MCF 10A (cell line): ENCODE measurements at regions not wholly inside any gene's neighbourhood (a gene's known extent, or its start where the extent isn't known, plus 50 kb on each side); places are given as distances from the start of the nearest gene placed in this dataset.

Experiments
- BruUV-seq: library from RNA; stranded (reverse); fragments of 400-500 nt; replicated peaks from 2 replicates; lab custom pipeline; 2021; lab: Mats Ljungman, UMichigan
- CTCF ChIA-PET: fragments of 300-600 bp; sonication (Branson Sonifier 250); formaldehyde crosslinking; extraction: SDS; loops from one replicate; lab custom pipeline; 2021; ENCODE audit warnings: antibody characterized with exemption, inconsistent platforms; lab: Yijun Ruan, JAX
- POLR2A ChIA-PET: fragments of 300-600, 350-650 bp; sonication (Branson Sonifier 250); formaldehyde crosslinking; extraction: SDS; loops from one replicate; lab custom pipeline; 2020; ENCODE audit warnings: antibody characterized with exemption, inconsistent platforms; lab: Yijun Ruan, JAX
- DNase-seq: peaks from one replicate; pipeline ENCODE4 v3.0.0-alpha.2; 2018; ENCODE audit not compliant: unreplicated experiment
- H3K27ac Mint-ChIP-seq: one replicate; pipeline ENCODE4 v1.8.0; 2022; ENCODE audit warnings: mild to moderate bottlenecking, low read depth, mixed read lengths; ENCODE audit not compliant: unreplicated experiment
- H3K27me3 Mint-ChIP-seq: one replicate; pipeline ENCODE4 v1.8.0; 2022; ENCODE audit warnings: mixed read lengths; ENCODE audit not compliant: insufficient read depth, unreplicated experiment
- H3K36me3 Mint-ChIP-seq: one replicate; pipeline ENCODE4 v1.8.0; 2022; ENCODE audit warnings: mild to moderate bottlenecking, moderate library complexity, mixed read lengths; ENCODE audit not compliant: insufficient read depth, unreplicated experiment
- H3K4me1 Mint-ChIP-seq: one replicate; pipeline ENCODE4 v1.8.0; 2022; ENCODE audit warnings: mixed read lengths; ENCODE audit not compliant: insufficient read depth, unreplicated experiment
- H3K4me3 Mint-ChIP-seq: one replicate; pipeline ENCODE4 v1.8.0; 2022; ENCODE audit warnings: mild to moderate bottlenecking, moderate library complexity, mixed read lengths; ENCODE audit not compliant: unreplicated experiment
- H3K9me3 Mint-ChIP-seq: one replicate; pipeline ENCODE4 v1.8.0; 2022; ENCODE audit warnings: mixed read lengths; ENCODE audit not compliant: unreplicated experiment
- CTCF ChIP-seq: fragments of 200-600 bp; IDR thresholded peaks from one replicate; pipeline ENCODE4 v1.8.0; 2022; ENCODE audit warnings: antibody characterized with exemption, mild to moderate bottlenecking; ENCODE audit not compliant: unreplicated experiment
- intact Hi-C: fragments of 100-400 bp; cut with micrococcal nuclease; formaldehyde crosslinking; loops from 2 replicates; pipeline ENCODE4 v1.14.1; 2022

GRCh38 chr3:116802651-116803050, 93.1 kb downstream of the TUSC7 start:
- ChIA-PET CTCF (interaction anchor here (1.0 kb wide), 1 partner anchor 39 kb away, joined by 5 read pairs; no protein-coding TSS in a partner anchor), POLR2A (no interaction called here)
- Mint-ChIP-seq H3K27me3 (peaks cover 53% of the 10 kb centered on the region), H3K36me3 (no peaks in the 10 kb centered on the region), H3K9me3 (no peaks in the 10 kb centered on the region), H3K27ac (no peak overlapping the region), H3K4me1 (no peaks in the 10 kb centered on the region), H3K4me3 (no peak overlapping the region)
- intact Hi-C loops: no loop called here
- TF ChIP-seq CTCF: no peak
- no peak for DNase-seq
- BruUV-seq: no TSS peak

- intact Hi-C loops: no loop called here
- ChIA-PET POLR2A (no interaction called here), CTCF (no interaction called here)
- Mint-ChIP-seq H3K4me1 (no peaks in the 10 kb centered on the region), H3K4me3 (no peak overlapping the region), H3K9me3 (no peaks in the 10 kb centered on the region), H3K27ac (no peak overlapping the region), H3K36me3 (no peaks in the 10 kb centered on the region), H3K27me3 (peaks cover 29% of the 10 kb centered on the region)
- no TSS peak for BruUV-seq
- DNase-seq: no peak
- no peak for TF ChIP-seq CTCF
Measured at GRCh38 chr3:116806351-116806750, 96.8 kb downstream of the TUSC7 start.

- Mint-ChIP-seq H3K9me3 (no peaks in the 10 kb centered on the region), H3K4me1 (no peaks in the 10 kb centered on the region), H3K27ac (no peak overlapping the region), H3K36me3 (no peaks in the 10 kb centered on the region), H3K27me3 (peaks cover 15% of the 10 kb centered on the region), H3K4me3 (no peak overlapping the region)
- BruUV-seq: no TSS peak
- ChIA-PET POLR2A (no interaction called here), CTCF (no interaction called here)
- TF ChIP-seq CTCF: no peak
- intact Hi-C loops: no loop called here
- DNase-seq: no peak
Measured at GRCh38 chr3:116808725-116809124, 99.1 kb downstream of the TUSC7 start.

- BruUV-seq: no TSS peak
Measured at GRCh38 chr3:116809208-116809607, 99.6 kb downstream of the TUSC7 start.

More at GRCh38 chr3:116809208-116809607, 99.6 kb downstream of the TUSC7 start:
- DNase-seq: no peak
- CTCF ChIA-PET: interaction anchor here (0.5 kb wide), 1 partner anchor 118 kb away, joined by 3 read pairs; no protein-coding TSS in a partner anchor
- no peak overlapping the region for H3K4me3 Mint-ChIP-seq
- H3K27me3 Mint-ChIP-seq: peaks cover 14% of the 10 kb centered on the region
- H3K4me1 Mint-ChIP-seq: no peaks in the 10 kb centered on the region
- H3K9me3 Mint-ChIP-seq: no peaks in the 10 kb centered on the region
- POLR2A ChIA-PET: no interaction called here
- TF ChIP-seq CTCF: no peak
- no peaks in the 10 kb centered on the region for H3K36me3 Mint-ChIP-seq
- no peak overlapping the region for H3K27ac Mint-ChIP-seq
- intact Hi-C loops: no loop called here
